T-helper 1 cell treated with Interleukin-12 subunit alpha and Interleukin-12 subunit beta and Interleukin-4 antibody, amounts not matched to agents 30 ng/mL and 1 ng/mL, for 36 hours (primary cell): ENCODE measurements at regions not wholly inside any gene's neighbourhood (a gene's known extent, or its start where the extent isn't known, plus 50 kb on each side); places are given as distances from the start of the nearest gene placed in this dataset.
"Not testable (repeated sequence)": the region's sequence is repeated elsewhere in the genome, so short reads cannot be mapped to it uniquely, and the experiment has no call there.

Source experiments
- intact Hi-C: fragments of 100-400 bp; cut with micrococcal nuclease; formaldehyde crosslinking; loops from one replicate; pipeline ENCODE4 v1.15.1; 2024

- intact Hi-C loops, result no loop called here
Measured at GRCh38 chr2:105538840-105539239, 140.0 kb upstream of the FHL2 start.

- intact Hi-C loops, result no loop called here
Measured at GRCh38 chr2:105537920-105538319, 139.1 kb upstream of the FHL2 start.

- intact Hi-C loops, result no loop called here
Measured at GRCh38 chr2:105537466-105537865, 138.6 kb upstream of the FHL2 start.

GRCh38 chr2:105536175-105536574 lies 137.3 kb upstream of the FHL2 start:
- intact Hi-C loops, result no loop called here

- intact Hi-C loops, result not testable (repeated sequence)
Measured at GRCh38 chr2:105529258-105529657, 130.4 kb upstream of the FHL2 start.

- intact Hi-C loops, result no loop called here
Measured at GRCh38 chr2:105526000-105526925, 127.4 kb upstream of the FHL2 start.

- intact Hi-C loops, result no loop called here
Measured at GRCh38 chr2:105525201-105525600, 126.3 kb upstream of the FHL2 start.

- intact Hi-C loops, result no loop called here
Measured at GRCh38 chr2:105522645-105523044, 123.8 kb upstream of the FHL2 start.

- intact Hi-C loops, result loop anchor here (1.0 to 2.0 kb wide), 4 partner anchors 122 to 235 kb away; partner anchors contain the start of gene FHL2
Measured at GRCh38 chr2:105521616-105522015, 122.8 kb upstream of the FHL2 start.

- intact Hi-C loops, result loop anchor here (1.0 to 2.0 kb wide), 4 partner anchors 122 to 234 kb away; partner anchors contain the start of gene FHL2
Measured at GRCh38 chr2:105521176-105521575, 122.3 kb upstream of the FHL2 start.

- intact Hi-C loops, result no loop called here
Measured at GRCh38 chr2:105519516-105519915, 120.7 kb upstream of the FHL2 start.

- intact Hi-C loops, result no loop called here
Measured at GRCh38 chr2:105518897-105519296, 120.0 kb upstream of the FHL2 start.

GRCh38 chr2:105517814-105518705 lies 119.2 kb upstream of the FHL2 start:
- intact Hi-C loops, result no loop called here

- intact Hi-C loops, result no loop called here
Measured at GRCh38 chr2:105515581-105516415, 116.9 kb upstream of the FHL2 start.

GRCh38 chr2:105514576-105514975 lies 115.7 kb upstream of the FHL2 start:
- intact Hi-C loops, result no loop called here

GRCh38 chr2:105510761-105511528 lies 112.1 kb upstream of the FHL2 start:
- intact Hi-C loops, result no loop called here

- intact Hi-C loops, result no loop called here
Measured at GRCh38 chr2:105509269-105510086, 110.6 kb upstream of the FHL2 start.

- intact Hi-C loops, result not testable (repeated sequence)
Measured at GRCh38 chr2:105506860-105507259, 108.0 kb upstream of the FHL2 start.

GRCh38 chr2:105504459-105504858 lies 105.6 kb upstream of the FHL2 start:
- intact Hi-C loops, result no loop called here
